Stimulated activated CD4-positive, alpha-beta T cell treated with anti-CD3 and anti-CD28 coated beads, Interleukin-12 subunit alpha, Interleukin-12 subunit beta, amount 100 ng/mL, for 4 hours (primary cell): ENCODE measurements at regions not wholly inside any gene's neighbourhood (a gene's known extent, or its start where the extent isn't known, plus 50 kb on each side); places are given as distances from the start of the nearest gene placed in this dataset.

Experiments used
- DNase-seq: peaks from one replicate; pipeline ENCODE4 v3.0.0-alpha.2; 2020

GRCh38 chr12:102781117-102781516 is 135.9 kb downstream of the PAH start:
- DNase-seq: no peak

- DNase-seq: no peak
Measured at GRCh38 chr12:102776041-102776440, 141.0 kb downstream of the PAH start.

- no peak for DNase-seq
Measured at GRCh38 chr12:102769323-102769916, 147.6 kb downstream of the PAH start.

- DNase-seq: no peak
Measured at GRCh38 chr12:102766961-102767360, 150.1 kb downstream of the PAH start.

- no peak for DNase-seq
Measured at GRCh38 chr12:102765736-102766135, 151.3 kb downstream of the PAH start.

- no peak for DNase-seq
Measured at GRCh38 chr12:102763471-102763870, 153.6 kb downstream of the PAH start.

GRCh38 chr12:102763061-102763460 is 154.0 kb downstream of the PAH start:
- no peak for DNase-seq

- DNase-seq: no peak
Measured at GRCh38 chr12:102760322-102760721, 156.7 kb downstream of the PAH start.

- DNase-seq: no peak
Measured at GRCh38 chr12:102759466-102759865, 157.6 kb downstream of the PAH start.

- no peak for DNase-seq
Measured at GRCh38 chr12:102757882-102758226, 159.2 kb downstream of the PAH start.

- no peak for DNase-seq
Measured at GRCh38 chr12:102757154-102757881, 159.7 kb downstream of the PAH start.

- DNase-seq: no peak
Measured at GRCh38 chr12:102756530-102756929, 160.5 kb downstream of the PAH start.

GRCh38 chr12:102755266-102755665 is 161.8 kb downstream of the PAH start:
- DNase-seq: no peak

GRCh38 chr12:102753802-102754201 is 163.2 kb downstream of the PAH start:
- no peak for DNase-seq

- no peak for DNase-seq
Measured at GRCh38 chr12:102748704-102749103, 168.3 kb downstream of the PAH start.

- DNase-seq: no peak
Measured at GRCh38 chr12:102746963-102747362, 170.1 kb downstream of the PAH start.

- no peak for DNase-seq
Measured at GRCh38 chr12:102745971-102746600, 171.0 kb downstream of the PAH start.

GRCh38 chr12:102741196-102741595 is 175.8 kb downstream of the PAH start:
- DNase-seq: no peak

GRCh38 chr12:102740141-102740955 is 176.7 kb downstream of the PAH start:
- DNase-seq: no peak

- no peak for DNase-seq
Measured at GRCh38 chr12:102736328-102736727, 180.7 kb downstream of the PAH start.

- no peak for DNase-seq
Measured at GRCh38 chr12:102735104-102735503, 181.9 kb downstream of the PAH start.

- no peak for DNase-seq
Measured at GRCh38 chr12:102730996-102731395, 186.0 kb downstream of the PAH start.

GRCh38 chr12:102728506-102729242 is 188.4 kb downstream of the PAH start:
- no peak for DNase-seq
